NCI-H82 treated with DMSO at 0.1 percent for 48 hours (cell line): ENCODE measurements at regions not wholly inside any gene's neighbourhood (a gene's known extent, or its start where the extent isn't known, plus 50 kb on each side); places are given as distances from the start of the nearest gene placed in this dataset.

Source experiments
- DNase-seq: peaks from one replicate; lab custom pipeline; 2025; ENCODE audit not compliant: unreplicated experiment; lab: John Stamatoyannopoulos, UW

GRCh38 chr11:116507849-116508695 is 264.7 kb downstream of the BUD13 start:
- no peak for DNase-seq

- no peak for DNase-seq
Observed at GRCh38 chr11:116507016-116507415, 265.8 kb downstream of the BUD13 start.

GRCh38 chr11:116506263-116506825 is 266.4 kb downstream of the BUD13 start:
- no peak for DNase-seq

GRCh38 chr11:116505298-116506262 is 267.2 kb downstream of the BUD13 start:
- peak; percentile 63 for DNase-seq

GRCh38 chr11:116504541-116505297 is 268.1 kb downstream of the BUD13 start:
- no peak for DNase-seq

GRCh38 chr11:116503216-116504160 is 269.3 kb downstream of the BUD13 start:
- DNase-seq = no peak

- no peak for DNase-seq
Observed at GRCh38 chr11:116502641-116503061, 270.1 kb downstream of the BUD13 start.

- DNase-seq = no peak
Observed at GRCh38 chr11:116501728-116502127, 271.1 kb downstream of the BUD13 start.

- no peak for DNase-seq
Observed at GRCh38 chr11:116500947-116501602, 271.7 kb downstream of the BUD13 start.

GRCh38 chr11:116500026-116500946 is 272.5 kb downstream of the BUD13 start:
- DNase-seq = no peak

- peak; percentile 58 for DNase-seq
Observed at GRCh38 chr11:116499396-116500003, 273.3 kb downstream of the BUD13 start.

GRCh38 chr11:116498161-116498560 is 274.6 kb downstream of the BUD13 start:
- DNase-seq = no peak

GRCh38 chr11:116492600-116492999 is 280.2 kb downstream of the BUD13 start:
- no peak for DNase-seq

GRCh38 chr11:116488836-116489389 is 283.9 kb downstream of the BUD13 start:
- DNase-seq = no peak

GRCh38 chr11:116485425-116485824 is 287.4 kb downstream of the BUD13 start:
- DNase-seq = no peak

- DNase-seq = no peak
Observed at GRCh38 chr11:116482716-116483115, 290.1 kb downstream of the BUD13 start.

- peak; percentile 91 for DNase-seq
Observed at GRCh38 chr11:116481126-116481675, 291.6 kb downstream of the BUD13 start.
